SHP77 treated with DMSO at 0.1 percent for 48 hours (cell line): ENCODE measurements at regions not wholly inside any gene's neighbourhood (a gene's known extent, or its start where the extent isn't known, plus 50 kb on each side); places are given as distances from the start of the nearest gene placed in this dataset.

Experiments
- DNase-seq: peaks from one replicate; lab custom pipeline; 2025; lab: John Stamatoyannopoulos, UW

- DNase-seq, result no peak
Measured at GRCh38 chr2:16506366-16506765, 159.3 kb downstream of the CYRIA start.

DNA sequence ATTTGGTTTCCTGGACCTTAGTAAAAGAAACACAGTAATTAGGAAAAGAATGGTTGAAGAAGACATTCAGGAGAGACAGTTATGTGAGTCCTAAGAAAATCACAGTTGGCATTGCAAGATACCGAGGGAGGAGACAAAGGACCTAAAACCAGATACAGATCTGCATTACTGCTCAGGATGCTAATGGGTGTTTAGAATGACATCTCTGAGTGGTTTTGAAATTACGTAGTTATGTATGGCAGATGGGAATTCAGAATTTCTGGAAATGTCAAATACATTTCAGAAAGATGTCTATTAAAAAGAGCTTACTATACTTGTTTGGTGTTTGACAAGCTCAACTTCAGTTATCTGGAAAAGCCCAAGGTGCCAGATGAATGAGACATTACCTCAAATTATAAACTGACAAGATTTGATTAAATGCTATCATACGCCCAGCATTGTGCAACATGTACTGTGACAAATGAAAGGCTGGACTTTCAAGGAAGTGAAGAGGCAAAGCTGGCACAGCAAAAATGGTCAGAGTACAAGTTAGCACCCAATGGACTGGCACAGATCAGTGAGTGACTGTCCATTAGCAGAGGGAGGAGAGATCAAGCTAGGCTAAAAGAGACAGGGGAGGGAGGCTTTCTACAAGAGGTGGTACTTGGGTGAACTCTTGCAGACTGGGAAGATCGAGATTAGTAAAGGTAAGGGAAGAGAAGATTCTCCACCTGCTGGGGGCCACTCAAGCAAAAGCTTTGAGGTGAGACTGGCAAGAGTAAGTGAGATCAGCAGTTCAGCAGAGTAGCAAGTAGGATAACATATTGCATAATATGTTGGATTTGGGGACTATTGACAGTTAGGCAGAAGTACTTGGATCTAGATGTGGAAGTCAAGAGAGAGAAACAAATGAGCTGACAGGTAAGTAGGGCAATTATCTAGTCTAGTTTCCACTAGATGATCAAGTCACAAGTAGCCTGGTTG, 168.9 kb downstream of the CYRIA start:
- no peak for DNase-seq

DNA sequence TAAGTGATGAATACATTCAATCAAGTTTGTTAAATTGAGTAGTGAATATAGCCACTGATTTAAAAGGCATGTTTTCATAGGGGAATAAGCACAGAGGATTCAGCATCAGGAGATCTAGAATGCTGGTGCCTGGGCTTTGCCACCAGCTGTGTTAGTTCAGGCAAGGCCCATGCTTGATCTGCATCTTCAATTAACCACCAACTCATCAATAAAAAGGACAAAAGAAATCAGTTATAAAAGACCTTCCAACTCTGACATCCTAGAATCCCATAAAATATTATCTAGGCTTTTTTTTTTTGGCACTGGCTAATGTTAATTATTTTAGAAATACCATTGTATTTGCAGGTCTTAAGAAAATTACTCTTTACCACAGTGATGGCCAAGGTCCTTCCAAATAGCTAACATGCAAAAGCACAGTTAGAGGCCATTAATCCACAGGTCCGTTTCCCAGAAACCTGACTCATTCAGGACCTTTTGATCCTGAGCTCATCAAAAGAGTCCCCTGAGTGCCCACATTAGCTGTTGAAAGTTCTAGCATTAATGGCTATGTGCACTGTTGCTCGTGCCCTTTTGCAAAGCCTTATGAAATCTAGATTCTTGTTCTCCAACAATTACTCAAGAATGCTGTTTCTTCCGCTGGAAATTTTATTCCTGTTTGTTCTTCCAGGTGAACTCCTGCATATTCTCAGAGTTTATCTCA, 170.0 kb downstream of the CYRIA start:
- no peak for DNase-seq

DNA sequence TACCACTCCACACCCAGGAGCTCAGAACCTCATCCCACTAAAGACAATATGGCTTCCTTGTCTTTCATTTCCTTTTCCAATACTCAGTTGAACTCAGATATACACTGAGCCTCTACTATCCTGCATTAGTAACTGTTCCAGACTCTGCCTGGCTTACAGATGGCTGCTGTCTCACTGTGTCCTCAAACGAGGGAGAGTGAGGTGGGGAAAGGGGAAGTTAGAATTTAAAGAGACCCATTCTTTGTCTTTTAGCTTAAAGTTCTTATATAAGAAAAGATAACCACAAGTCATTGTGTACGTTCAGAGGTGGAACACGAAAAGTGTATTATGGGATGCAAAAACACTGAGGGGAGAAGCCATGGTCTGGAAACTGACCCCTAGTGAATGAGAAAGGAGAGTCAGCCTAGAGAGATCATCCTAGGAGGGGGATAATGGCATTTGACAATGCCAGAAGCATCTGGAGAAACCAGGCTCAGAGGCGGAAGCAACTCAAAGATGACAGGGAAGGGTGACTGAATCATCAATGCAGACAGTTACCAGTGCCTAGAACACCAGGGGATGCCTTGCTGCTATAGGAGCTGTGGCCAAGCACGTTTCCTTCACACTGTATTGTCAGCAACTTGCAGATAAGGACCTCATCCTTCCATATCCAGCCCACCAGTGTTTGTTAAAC, 170.7 kb downstream of the CYRIA start:
- DNase-seq, result no peak

DNA sequence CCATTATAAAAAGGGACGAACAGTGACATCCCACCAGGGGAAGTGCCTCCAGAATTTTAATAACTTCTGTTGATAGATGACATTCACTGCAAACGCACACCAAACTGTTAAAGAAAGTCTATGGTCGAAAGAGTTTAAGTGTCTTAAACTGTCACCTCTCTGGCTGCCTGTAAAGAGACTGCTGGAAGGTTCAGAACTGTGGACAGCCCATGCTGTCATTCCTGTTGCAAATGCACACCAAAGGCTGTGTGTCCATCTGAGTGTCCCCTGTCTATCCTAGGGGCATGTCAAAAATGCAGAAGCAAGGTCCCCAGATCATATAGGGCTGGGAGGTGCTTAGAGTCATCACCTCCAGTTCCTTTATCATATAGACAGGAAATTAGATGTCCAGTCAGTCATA, 171.8 kb downstream of the CYRIA start:
- DNase-seq, result no peak

- no peak for DNase-seq
Measured at GRCh38 chr2:16487686-16488085, 177.9 kb downstream of the CYRIA start.

DNA sequence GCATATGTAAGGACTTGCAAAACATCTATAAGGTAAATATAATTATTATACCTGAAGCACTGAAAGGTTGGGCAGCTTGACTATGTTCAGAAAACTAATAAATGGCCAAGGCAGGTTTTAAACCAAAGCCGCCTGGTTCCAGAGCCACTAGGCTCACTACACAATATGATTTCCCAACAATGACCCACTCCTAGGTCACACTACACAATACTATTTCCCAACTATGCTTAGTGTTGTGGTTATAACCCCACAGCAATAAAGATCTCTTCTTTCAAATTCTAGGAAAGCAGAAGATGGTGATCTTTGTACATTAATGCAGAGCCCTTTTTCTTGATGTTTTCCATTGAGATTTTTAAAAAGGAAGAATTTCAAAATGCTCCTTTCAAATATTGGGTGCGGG, 180.4 kb downstream of the CYRIA start:
- DNase-seq, result no peak

DNA sequence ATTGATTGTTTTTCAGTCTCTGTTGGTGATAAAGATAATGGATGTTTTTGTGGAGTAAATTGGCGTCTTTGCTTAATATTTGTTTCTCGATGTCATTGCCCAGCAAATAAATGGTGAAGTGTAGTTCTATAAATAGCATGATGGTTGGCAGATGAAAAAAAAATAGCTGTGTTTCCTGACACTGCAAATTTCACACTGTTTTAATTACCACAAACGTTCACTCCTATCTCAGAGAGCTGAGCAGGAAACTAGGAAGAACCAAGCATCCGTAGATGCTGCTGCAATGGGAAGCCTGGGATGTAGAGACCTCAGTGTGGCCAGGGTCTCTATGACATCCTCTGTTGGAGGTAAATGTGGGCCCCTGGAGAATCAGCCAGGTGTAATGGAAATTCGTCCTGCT, 183.2 kb downstream of the CYRIA start:
- no peak for DNase-seq

GRCh38 chr2:16481351-16481750, 184.3 kb downstream of the CYRIA start:
- DNase-seq, result no peak

GRCh38 chr2:16479721-16480120, 185.9 kb downstream of the CYRIA start:
- no peak for DNase-seq

- no peak for DNase-seq
Measured at GRCh38 chr2:16478434-16479210, 187.0 kb downstream of the CYRIA start.

GRCh38 chr2:16477648-16478047, 188.0 kb downstream of the CYRIA start:
- no peak for DNase-seq

DNA sequence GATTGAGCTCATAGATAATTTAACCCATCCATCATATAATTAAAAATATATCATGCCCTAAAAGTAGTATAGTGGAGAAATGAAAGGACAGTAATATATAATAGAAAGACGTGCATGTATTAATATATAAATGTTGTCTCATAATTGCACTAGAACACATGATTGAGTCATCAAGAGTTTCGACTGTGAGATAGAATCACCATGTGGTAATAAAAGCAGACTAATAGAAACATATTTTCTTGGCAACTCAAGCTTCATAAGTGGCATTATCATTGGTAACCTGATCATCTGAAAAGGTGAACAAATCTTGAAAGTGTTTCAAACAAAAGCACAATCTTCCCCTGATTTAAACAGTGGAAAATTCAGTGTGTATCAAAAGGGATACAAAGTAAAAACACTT, 188.8 kb downstream of the CYRIA start:
- no peak for DNase-seq

DNA sequence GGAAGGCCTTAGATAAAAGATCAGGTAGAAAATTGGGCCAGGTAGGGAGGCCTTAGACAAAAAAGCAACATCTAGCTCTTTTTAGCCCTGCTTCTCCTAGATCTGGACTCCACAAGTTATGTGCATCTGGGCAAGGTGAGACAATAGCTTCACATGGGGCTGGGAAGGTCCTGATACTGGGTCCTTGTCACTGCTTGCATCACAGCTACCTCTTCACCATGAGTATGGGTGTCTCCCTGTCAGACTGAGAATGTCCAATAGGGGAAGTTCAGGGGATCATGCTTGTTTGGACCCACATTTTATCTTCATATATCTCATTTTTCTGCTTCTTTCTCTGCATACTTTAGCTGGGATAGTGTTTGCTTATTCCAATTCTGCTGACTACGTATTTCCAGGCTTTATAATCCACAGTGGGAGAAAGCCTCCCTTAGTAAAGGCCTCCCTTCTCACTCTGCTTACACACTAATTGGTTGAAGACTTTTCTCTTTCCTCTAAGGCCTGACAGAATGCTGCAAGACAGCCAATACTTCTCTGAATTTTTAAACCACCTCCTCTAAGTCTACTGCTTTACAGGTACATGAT, 189.6 kb downstream of the CYRIA start:
- DNase-seq, result no peak

- DNase-seq, result no peak
Measured at GRCh38 chr2:16475586-16475985, 190.0 kb downstream of the CYRIA start.

DNA sequence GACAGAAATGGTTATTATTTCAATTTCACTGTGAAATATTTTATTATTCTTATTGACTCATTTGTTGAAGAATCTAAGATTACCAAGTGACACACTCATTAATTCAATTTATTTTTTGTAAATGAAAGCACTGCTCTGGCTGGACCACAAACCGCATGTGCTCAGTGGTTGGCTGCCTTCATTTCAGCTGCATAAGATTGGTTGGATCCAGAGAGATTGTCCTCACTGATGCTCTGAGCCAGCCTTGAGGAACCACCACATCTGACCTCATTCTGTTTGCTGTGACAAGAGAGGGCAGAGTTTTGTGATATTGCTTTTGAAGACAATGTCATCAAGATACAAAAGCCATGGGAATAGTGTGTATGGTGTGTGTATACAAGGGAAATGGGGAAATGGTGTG, 192.1 kb downstream of the CYRIA start:
- no peak for DNase-seq

- DNase-seq, result no peak
Measured at GRCh38 chr2:16470936-16471490, 194.6 kb downstream of the CYRIA start.

GRCh38 chr2:16466821-16467151, 198.8 kb downstream of the CYRIA start:
- no peak for DNase-seq

DNA sequence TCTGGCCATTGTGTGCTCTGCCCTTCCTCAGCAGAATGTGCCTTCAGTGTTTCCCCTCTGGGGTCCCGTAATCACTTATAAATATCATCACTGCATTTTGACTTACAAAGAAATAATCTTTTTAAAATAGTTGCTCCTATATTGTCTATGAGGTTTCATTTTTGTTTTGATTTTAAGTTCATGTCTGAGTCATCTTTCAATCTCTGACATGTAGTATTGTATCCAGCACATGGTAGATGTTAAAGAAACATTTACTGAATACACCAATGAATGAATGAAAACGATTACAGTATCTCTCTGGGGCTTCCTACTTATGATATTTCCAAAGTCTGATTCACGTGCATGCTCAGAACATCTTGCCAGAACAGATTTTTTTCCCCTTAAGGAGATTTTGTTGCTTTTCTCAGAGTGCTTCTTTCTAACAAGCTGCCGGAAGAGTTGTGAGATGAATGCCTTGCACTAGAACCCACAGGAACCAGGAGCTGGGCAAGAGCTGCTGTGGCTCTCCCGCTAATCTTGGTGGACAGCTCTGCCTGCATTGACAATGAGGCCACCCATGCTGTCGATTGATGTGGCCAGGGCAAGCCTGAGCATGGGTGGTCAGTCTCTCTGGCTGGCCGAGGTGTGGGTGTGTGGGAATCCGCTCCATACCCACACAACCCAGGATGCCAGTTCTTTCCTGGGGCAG, 199.4 kb downstream of the CYRIA start:
- no peak for DNase-seq

DNA sequence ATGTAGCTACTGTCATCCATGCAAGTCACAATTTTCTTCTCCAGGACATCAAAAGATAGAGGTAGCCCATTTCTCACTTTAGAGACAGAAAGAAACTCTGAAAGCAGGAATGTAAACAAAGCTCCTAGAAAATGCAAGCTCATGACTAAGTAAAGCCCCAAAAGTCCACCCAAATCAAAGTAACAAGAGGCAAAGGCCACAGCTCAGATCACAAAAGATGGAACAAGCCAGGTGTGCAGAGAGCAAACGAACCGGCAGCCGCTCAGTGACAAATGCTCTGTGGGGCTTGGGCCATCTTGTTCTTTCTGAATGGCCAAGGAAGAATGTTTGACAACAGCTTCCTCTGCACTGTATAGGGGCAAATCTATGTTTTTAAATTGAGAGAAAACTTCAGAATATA, 201.0 kb downstream of the CYRIA start:
- no peak for DNase-seq

GRCh38 chr2:16462958-16463357, 202.7 kb downstream of the CYRIA start:
- no peak for DNase-seq
